Stimulated activated CD4-positive, alpha-beta T cell treated with anti-CD3 and anti-CD28 coated beads, Interleukin-2, amount 100 ng/mL, for 48 hours (primary cell): ENCODE measurements at regions not wholly inside any gene's neighbourhood (a gene's known extent, or its start where the extent isn't known, plus 50 kb on each side); places are given as distances from the start of the nearest gene placed in this dataset.
"Not testable (repeated sequence)": the region's sequence is repeated elsewhere in the genome, so short reads cannot be mapped to it uniquely, and the experiment has no call there.

ENCODE experiments used
- DNase-seq, 2 donors: peaks; one replicate each; pipeline ENCODE4 v3.0.0-alpha.2; 2020

DNA sequence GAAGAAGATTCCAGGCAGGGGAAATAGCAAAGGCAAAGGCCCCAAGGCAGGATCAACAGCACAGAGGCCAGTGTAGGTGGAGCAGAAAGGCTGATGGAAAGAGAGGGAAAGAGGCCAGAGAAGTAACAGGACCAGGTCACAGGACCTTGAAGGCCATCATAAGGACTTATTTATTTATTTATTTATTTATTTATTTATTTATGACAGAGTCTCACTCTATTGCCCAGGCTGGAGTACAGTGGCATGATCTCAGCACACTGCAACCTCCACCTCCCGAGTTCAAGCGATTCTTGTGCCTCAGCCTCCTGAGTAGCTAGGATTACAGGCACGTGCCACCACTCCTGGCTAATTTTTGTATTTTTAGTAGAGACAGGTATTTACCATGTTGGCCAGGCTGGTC is 731.1 kb downstream of the MAFB start:
- not testable (repeated sequence) for DNase-seq

DNA sequence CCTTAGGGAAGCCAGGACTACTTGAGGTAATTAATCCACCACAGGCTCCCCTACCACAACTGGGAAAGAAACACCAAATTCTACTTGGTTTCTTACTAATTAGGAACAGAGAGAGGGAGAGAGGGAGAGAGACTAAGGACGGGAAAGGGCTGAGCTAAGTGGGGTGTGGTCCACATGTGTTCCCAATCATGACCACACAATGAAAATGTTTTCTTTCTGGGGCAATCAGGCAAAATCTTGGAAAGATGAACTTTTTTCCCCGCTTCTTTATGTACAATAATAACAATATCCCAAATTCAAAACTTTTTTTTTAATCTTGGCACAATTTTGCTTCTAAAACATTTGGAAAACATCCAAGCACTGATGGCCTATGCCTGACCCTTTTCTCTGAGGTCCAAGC is 734.4 kb downstream of the MAFB start:
- DNase-seq = no peak

- DNase-seq = no peak
Measured at GRCh38 chr20:39946931-39947330, 742.1 kb downstream of the MAFB start.

DNA sequence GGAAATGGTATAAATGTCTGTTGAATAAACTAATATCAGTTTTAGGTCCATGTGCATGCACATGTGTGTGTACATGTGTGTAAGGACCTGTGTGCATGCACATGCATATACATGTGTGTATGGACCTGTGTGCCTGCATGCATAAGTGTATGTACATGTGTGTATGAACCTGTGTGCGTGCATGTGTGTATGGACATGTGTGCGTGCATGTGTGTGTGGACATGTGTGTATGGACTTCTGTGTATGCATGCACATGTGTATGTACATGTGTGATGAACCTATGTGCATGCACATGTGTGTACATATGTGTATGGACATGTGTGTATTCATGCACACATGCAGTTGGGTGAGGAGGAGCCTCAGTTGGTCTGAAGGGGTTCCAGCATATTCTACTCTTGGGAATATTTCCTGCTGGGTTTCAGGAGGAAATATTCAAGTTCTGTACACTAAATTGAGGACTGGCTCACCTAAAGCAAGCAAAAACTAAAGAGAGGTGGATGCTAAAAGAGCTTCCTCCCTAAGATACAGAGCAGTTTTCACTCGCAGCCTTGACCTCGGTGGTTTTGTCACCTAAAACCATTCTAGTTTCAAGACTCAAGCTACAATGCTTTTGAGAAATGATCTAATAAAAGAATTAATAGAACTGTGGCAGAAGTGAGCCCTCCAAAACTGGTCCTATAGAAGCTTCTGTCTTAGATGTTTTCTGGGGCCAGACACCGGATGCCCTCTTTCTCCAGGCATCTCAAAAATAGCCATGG is 742.8 kb downstream of the MAFB start:
- no peak for DNase-seq

DNA sequence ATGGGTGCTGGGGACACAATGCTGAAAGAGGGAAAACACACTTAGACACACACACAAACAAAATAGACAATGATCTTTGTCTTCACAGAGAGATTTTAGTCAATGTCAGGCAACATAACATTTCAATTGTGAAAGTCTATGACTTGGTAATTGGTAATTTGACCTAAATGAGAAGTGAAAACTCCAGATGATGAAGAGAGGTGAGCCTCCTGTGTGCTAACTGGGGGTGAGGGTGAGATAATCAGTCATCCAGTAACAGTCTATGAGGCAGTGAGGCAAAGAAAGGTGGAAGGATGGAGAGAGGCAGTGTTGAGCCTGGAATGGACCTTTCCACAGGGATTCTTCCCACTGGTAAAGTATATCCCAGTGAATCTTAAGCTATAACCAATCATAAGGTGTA is 744.2 kb downstream of the MAFB start:
- DNase-seq = no peak

DNA sequence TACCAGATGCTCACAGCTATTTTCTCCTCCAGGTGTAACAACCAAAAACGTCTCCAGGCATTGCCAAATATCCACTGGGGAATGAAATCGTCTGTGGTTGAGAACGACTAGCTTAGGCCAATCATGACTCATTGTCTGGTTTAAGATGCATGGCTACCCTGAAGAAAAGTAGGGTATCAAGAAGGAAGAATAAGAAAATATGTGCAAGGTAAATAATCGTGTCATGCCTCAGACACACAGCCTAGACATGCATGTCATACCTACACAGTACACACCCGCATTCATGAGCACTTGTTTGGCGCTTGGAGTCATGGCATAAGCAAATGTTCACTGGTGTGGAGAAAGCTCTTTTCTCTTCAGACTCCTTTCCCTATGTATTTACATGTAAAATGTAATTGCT is 745.7 kb downstream of the MAFB start:
- DNase-seq = no peak

- DNase-seq = no peak
Measured at GRCh38 chr20:39941245-39941644, 747.8 kb downstream of the MAFB start.

DNA sequence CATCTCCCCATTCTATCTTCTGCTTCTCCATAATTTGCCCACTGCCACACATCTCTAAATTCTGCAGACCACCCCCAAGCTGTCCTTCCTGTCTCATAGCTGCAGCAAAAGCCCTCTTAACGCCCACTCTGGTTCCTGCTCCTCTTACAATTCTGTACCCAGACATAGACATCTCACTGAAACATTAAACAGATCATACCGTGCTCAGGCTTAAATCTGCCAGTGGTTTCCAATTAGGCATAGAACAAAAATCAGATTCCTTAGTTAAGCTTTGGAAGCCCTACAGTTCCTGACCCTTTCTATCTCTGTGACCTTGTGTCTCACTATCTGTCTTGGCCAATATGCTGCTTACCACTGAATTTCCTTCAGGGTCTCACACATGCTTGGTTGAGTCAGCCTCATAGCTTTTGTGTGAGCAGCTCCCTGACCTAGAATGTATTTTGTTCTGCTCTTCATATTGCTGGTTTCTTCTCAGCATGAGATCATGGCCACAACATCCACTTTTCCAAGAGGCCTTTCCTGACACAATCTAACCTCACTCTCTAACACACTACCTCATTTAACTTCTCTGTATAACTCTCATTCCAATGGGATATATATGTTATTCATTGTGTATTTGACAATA is 749.7 kb downstream of the MAFB start:
- DNase-seq = no peak

- DNase-seq = no peak
Measured at GRCh38 chr20:39936401-39936800, 752.6 kb downstream of the MAFB start.

GRCh38 chr20:39935901-39936300 is 753.1 kb downstream of the MAFB start:
- DNase-seq = no peak

DNA sequence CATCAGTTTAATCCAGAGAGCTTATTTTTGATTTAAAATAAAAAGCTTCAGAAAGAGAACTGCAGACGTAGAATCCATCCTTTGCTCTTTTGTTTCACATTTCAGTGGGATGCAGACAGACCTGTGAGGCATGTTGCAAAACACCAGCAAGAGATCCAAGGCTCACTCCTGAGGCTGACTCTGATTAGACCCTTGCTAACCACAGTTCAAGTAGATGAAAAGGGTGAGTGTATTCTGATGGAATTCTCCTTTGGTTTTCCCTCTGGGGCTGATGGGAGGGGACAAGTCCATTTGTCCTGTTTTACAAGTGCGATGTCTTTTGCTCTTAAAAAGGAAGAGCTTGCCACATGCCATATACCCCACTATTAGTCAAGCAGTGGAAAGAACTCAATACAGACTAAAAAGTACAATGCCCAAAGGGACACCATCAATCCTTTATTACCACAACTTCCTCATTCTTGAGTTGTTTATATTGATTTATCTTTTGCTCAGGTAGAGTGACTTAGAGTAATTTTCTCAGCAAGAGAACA is 772.7 kb downstream of the MAFB start:
- DNase-seq = no peak

DNA sequence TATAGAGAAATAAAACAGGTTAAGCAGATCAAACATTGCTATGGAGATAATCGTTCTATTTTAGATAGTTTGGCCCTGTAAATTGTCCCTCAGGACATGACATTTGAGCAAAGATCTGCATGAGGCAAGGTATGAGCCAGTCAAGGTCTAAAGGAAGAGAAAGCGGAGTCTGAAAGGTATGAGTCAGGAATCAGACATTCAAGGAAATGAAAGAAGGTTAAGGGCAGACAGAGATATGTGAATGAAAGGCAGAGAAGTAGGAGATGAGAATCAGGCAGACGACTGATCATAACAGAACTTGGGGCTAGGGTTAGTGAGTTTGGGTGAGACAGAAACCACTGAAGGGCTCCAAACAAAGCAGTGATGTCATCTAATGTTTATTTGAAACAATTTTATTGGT is 775.8 kb downstream of the MAFB start:
- no peak for DNase-seq

GRCh38 chr20:39911497-39911896 is 777.5 kb downstream of the MAFB start:
- DNase-seq = no peak

DNA sequence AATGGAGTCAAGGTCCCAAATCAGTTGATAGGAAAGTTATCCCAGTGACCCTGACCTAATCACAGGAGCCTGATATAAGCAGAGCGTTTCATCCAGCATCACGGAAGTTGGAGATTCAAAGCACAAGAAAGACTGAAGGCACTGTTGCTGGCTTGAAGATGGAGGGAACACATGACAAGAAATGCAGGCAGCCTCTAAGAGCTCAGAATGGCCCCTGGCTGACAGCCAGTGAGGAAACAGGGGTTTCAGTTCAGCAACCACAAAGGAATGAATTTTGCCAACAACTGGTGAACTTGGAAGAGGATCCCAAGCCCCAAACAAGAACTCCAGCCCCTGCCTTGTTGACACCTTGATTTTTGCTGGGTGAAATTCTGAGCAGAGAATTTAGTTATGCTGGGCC is 778.5 kb downstream of the MAFB start:
- DNase-seq = no peak

DNA sequence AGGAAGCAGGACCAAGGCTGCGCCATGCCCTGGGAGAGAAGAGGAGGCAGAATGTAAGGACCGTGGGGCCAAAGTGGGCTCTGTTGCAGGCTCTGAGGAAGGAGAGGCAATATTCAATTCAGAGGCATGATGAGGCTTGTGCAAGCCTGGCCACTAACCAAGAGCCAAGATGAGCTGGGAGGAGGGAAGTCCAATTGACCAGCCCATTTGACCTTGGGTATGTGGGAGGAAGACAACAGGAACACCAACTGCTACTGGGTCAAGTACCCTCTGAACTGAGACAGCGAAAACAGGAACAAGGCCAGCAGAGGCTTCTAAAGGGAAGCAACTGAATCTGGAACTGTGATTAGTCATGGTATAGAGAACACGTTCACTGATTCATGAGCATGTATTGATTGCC is 779.6 kb downstream of the MAFB start:
- DNase-seq = no peak

DNA sequence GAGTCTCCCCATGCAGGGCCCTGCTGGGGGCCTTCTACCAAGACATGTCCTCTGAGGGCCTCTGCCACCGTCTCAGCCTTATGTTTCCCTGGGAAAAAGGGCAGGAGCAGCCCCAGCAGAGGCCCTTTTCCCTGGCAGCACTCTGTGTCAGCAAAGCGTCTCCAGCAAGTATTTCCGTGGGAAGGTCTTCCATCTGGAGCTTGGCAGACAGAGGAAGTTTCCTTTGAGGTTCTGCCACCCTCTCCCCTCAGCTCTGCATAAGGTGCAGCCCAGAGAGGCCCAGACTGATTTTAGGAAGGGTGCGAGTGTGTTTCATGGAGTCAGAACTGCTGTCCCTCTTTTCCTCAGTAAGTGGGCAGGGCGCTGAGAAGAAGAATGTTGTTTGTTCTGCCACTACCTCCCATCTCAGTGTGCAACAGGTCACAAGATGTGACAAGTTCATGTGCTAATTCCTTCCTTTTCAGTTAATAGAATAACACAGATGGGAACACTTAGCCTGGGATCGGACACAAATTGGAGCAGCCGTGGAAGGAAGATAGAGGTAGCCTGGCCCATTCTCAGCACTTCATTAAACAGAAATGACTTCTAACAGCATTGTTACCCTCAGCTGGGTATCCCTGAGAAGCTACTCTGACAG is 784.4 kb downstream of the MAFB start:
- no peak for DNase-seq

- DNase-seq = no peak
Measured at GRCh38 chr20:39903806-39904465, 785.1 kb downstream of the MAFB start.

DNA sequence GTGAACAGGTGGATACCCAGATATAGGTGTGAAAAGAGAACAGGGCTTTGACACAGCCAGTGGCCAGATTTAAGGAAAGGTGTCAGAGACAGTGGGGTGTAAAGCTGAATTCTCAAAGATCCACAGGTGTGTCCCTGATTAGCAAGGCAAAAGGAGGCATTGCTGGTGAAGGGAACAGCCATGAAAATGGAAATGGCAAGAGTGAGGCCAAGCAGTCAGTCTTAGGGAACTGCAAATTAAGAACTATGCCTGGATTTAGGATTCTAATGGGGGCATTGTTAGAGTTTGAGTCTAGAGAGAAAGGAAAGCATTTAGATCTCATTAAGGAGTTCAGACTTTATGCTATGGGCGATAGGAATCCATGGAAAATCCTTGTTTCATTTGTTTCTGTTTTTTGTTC is 789.2 kb downstream of the MAFB start:
- no peak for DNase-seq

- no peak for DNase-seq
Measured at GRCh38 chr20:39898467-39898852, 790.6 kb downstream of the MAFB start.

- DNase-seq = no peak
Measured at GRCh38 chr20:39897781-39898466, 791.1 kb downstream of the MAFB start.

- DNase-seq = no peak
Measured at GRCh38 chr20:39897058-39897457, 792.0 kb downstream of the MAFB start.

- DNase-seq = no peak
Measured at GRCh38 chr20:39894067-39894466, 795.0 kb downstream of the MAFB start.
